H9 (cell line): ENCODE measurements at regions not wholly inside any gene's neighbourhood (a gene's known extent, or its start where the extent isn't known, plus 50 kb on each side); places are given as distances from the start of the nearest gene placed in this dataset.
"Not testable (repeated sequence)": the region's sequence is repeated elsewhere in the genome, so short reads cannot be mapped to it uniquely, and the experiment has no call there.

Experiments
- DNase-seq: peaks from one replicate; pipeline ENCODE4 v3.0.0-alpha.2; 2017
- H2AFZ ChIP-seq: one replicate; pipeline ENCODE4 v1.6.1; 2013; ENCODE audit warnings: mild to moderate bottlenecking, low read length, control low read depth, moderate library complexity
- H2AK5ac ChIP-seq: 2 replicates; pipeline ENCODE4 v1.6.1; 2013; ENCODE audit warnings: low read length, control low read depth, mixed read lengths; ENCODE audit not compliant: insufficient read length
- H2BK120ac ChIP-seq: one replicate; pipeline ENCODE4 v1.6.1; 2013; ENCODE audit warnings: low read depth, mild to moderate bottlenecking, low read length, control low read depth, inconsistent platforms; ENCODE audit not compliant: poor library complexity, severe bottlenecking
- H2BK12ac ChIP-seq: 2 replicates; pipeline ENCODE4 v1.6.1; 2013; ENCODE audit warnings: low read length, control low read depth, mixed read lengths, low read depth; ENCODE audit not compliant: insufficient read length
- H2BK15ac ChIP-seq: 2 replicates; pipeline ENCODE4 v1.6.1; 2013; ENCODE audit warnings: low read depth, low read length, control low read depth
- H2BK20ac ChIP-seq: one replicate; pipeline ENCODE4 v1.6.1; 2013; ENCODE audit warnings: low read depth, mild to moderate bottlenecking, low read length, control low read depth, inconsistent platforms; ENCODE audit not compliant: poor library complexity, severe bottlenecking
- H2BK5ac ChIP-seq: 2 replicates; pipeline ENCODE4 v1.6.1; 2013; ENCODE audit warnings: low read length, control low read depth, mixed read lengths; ENCODE audit not compliant: insufficient read length
- H3K14ac ChIP-seq: 2 replicates; pipeline ENCODE4 v1.6.1; 2013; ENCODE audit warnings: low read length, control low read depth; ENCODE audit not compliant: insufficient read depth
- H3K18ac ChIP-seq: 2 replicates; pipeline ENCODE4 v1.6.1; 2013; ENCODE audit warnings: low read depth, mild to moderate bottlenecking, mixed read lengths, low read length, control low read depth; ENCODE audit not compliant: insufficient read length
- H3K23ac ChIP-seq: 2 replicates; pipeline ENCODE4 v1.6.1; 2013; ENCODE audit warnings: low read length, control low read depth, mixed read lengths, low read depth; ENCODE audit not compliant: insufficient read length
- H3K23me2 ChIP-seq: 2 replicates; pipeline ENCODE4 v1.6.1; 2013; ENCODE audit warnings: low read depth, mild to moderate bottlenecking, mixed read lengths, low read length, control low read depth; ENCODE audit not compliant: insufficient read length, poor library complexity, severe bottlenecking
- H3K27ac ChIP-seq: 2 replicates; pipeline ENCODE4 v1.5.1; 2013; ENCODE audit warnings: low read length, control low read depth, mixed read lengths, low read depth; ENCODE audit not compliant: insufficient read length
- H3K27me3 ChIP-seq: 2 replicates; pipeline ENCODE4 v1.6.1; 2013; ENCODE audit warnings: low read length, control low read depth, inconsistent platforms; ENCODE audit not compliant: insufficient read depth
- H3K4ac ChIP-seq: 2 replicates; pipeline ENCODE4 v1.6.1; 2013; ENCODE audit warnings: low read depth, mild to moderate bottlenecking, control low read depth, inconsistent platforms, low read length, moderate library complexity
- H3K4me1 ChIP-seq: 2 replicates; pipeline ENCODE4 v1.6.1; 2013; ENCODE audit warnings: low read length, control low read depth, inconsistent platforms; ENCODE audit not compliant: insufficient read depth
- H3K4me2 ChIP-seq: 2 replicates; pipeline ENCODE4 v1.6.1; 2013; ENCODE audit warnings: low read length, control low read depth, mixed read lengths; ENCODE audit not compliant: insufficient read length, insufficient read depth
- H3K56ac ChIP-seq: 2 replicates; pipeline ENCODE4 v1.6.1; 2013; ENCODE audit warnings: low read depth, mild to moderate bottlenecking, mixed read lengths, low read length, control low read depth; ENCODE audit not compliant: insufficient read length
- H3K79me1 ChIP-seq: 2 replicates; pipeline ENCODE4 v1.6.1; 2013; ENCODE audit warnings: low read depth, mild to moderate bottlenecking, moderate library complexity, low read length, control low read depth, inconsistent platforms; ENCODE audit not compliant: insufficient read depth, poor library complexity, severe bottlenecking
- H3K79me2 ChIP-seq: 2 replicates; pipeline ENCODE4 v1.6.1; 2013; ENCODE audit warnings: low read length, control low read depth, inconsistent platforms; ENCODE audit not compliant: insufficient read depth
- H3K9ac ChIP-seq: 2 replicates; pipeline ENCODE4 v1.6.1; 2013; ENCODE audit warnings: low read length, control low read depth, mixed read lengths; ENCODE audit not compliant: insufficient read length; ENCODE audit errors: extremely low read depth
- H3K9me3 ChIP-seq: one replicate; pipeline ENCODE4 v1.6.1; 2013; ENCODE audit warnings: low read depth, low read length, inconsistent platforms; ENCODE audit not compliant: control insufficient read depth
- H3T11ph ChIP-seq: one replicate; pipeline ENCODE4 v1.6.1; 2013; ENCODE audit warnings: mild to moderate bottlenecking, low read length, control low read depth, inconsistent platforms
- H4K20me1 ChIP-seq: one replicate; pipeline ENCODE4 v1.6.1; 2013; ENCODE audit not compliant: control insufficient read depth, insufficient read length, insufficient read depth
- H4K5ac ChIP-seq: 2 replicates; pipeline ENCODE4 v1.6.1; 2013; ENCODE audit warnings: low read depth, mild to moderate bottlenecking, mixed read lengths, low read length, control low read depth; ENCODE audit not compliant: insufficient read length
- H4K8ac ChIP-seq: replicated peaks from 2 replicates; pipeline ENCODE4 v1.6.1; 2013; ENCODE audit warnings: low read length, control low read depth, mixed read lengths, low read depth; ENCODE audit not compliant: insufficient read length
- H4K91ac ChIP-seq: 2 replicates; pipeline ENCODE4 v1.6.1; 2013; ENCODE audit warnings: low read depth, mild to moderate bottlenecking, moderate library complexity, mixed read lengths, low read length, control low read depth; ENCODE audit not compliant: insufficient read length
- H3K27ac Mint-ChIP-seq, 3 experiments: 2 replicates in 2 of 3; 3 replicates in 1 of 3; pipeline ENCODE4 v1.8.0; 2020 to 2021; ENCODE audit warnings: mixed read lengths in 3 of 3, mild to moderate bottlenecking in 1 of 3, moderate library complexity in 1 of 3
- H3K27me3 Mint-ChIP-seq: 2 replicates; pipeline ENCODE4 v1.8.0; 2021; ENCODE audit warnings: low read depth, mild to moderate bottlenecking, moderate library complexity, mixed read lengths
- H3K36me3 Mint-ChIP-seq, 3 experiments: 2 replicates in 2 of 3; 3 replicates in 1 of 3; pipeline ENCODE4 v1.8.0; 2020 to 2021; ENCODE audit warnings: low read depth in 3 of 3, mixed read lengths in 3 of 3; ENCODE audit not compliant: insufficient read depth in 1 of 3
- H3K4me1 Mint-ChIP-seq, 2 experiments: 2 replicates each; pipeline ENCODE4 v1.8.0; 2020; ENCODE audit warnings: mixed read lengths in 2 of 2
- H3K4me3 Mint-ChIP-seq, 2 experiments: 2 replicates in 1 of 2; 3 replicates in 1 of 2; pipeline ENCODE4 v1.8.0; 2020 to 2021; ENCODE audit warnings: mild to moderate bottlenecking in 2 of 2, mixed read lengths in 2 of 2, moderate library complexity in 1 of 2
- H3K9me3 Mint-ChIP-seq, 2 experiments: 2 replicates in 1 of 2; 3 replicates in 1 of 2; pipeline ENCODE4 v1.8.0; 2020; ENCODE audit warnings: mild to moderate bottlenecking in 2 of 2, mixed read lengths in 2 of 2, moderate library complexity in 1 of 2
- WGBS: extraction: QIAGEN DNeasy Blood & Tissue Kit; methylation state at CpG from one replicate; pipeline ENCODE4 v1.1.7; 2013; ENCODE audit warnings: missing lambda C conversion rate, low lambda C conversion rate, mixed read lengths; ENCODE audit not compliant: insufficient read length; ENCODE audit errors: extremely low coverage; 5-methylcytosine and 5-hydroxymethylcytosine counted together
- TF ChIP-seq, protein P1 (sequence below): fragments of 200-600 bp; sonication (generic); conservative IDR thresholded peaks from 3 replicates; pipeline ENCODE4 v1.8.0; 2021; ENCODE audit warnings: antibody characterized with exemption, mild to moderate bottlenecking

DNA sequence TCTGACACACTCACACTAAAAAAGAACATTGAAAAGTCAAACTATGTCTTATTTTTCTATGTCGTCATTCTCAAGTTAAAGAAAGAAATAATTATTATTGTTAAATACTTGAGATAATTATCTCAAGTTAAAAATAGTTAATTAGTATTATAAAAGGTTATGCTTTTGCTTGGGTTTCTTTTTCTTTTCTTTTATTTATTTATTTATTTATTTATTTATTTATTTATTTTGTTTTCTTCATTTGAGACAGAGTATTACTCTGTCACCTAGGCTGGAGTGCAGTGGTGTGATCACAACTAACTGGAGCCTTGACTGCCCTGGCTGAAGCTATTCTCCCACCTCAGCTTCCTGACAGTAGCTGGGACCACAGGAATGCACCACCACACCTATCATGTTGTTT, 59.9 kb downstream of the UBQLN2 start:
- no CpG with 5 or more reads among the region's 1 CpG for WGBS

GRCh38 chrX:56635060-56635459, 71.6 kb downstream of the UBQLN2 start:
- peaks cover 10 to 14% (median 11%) of the 10 kb centered on the region in 3 experiments; a peak in 5 of 7 replicates for H3K36me3 Mint-ChIP-seq

More for the DNA sequence above, 59.9 kb downstream of the UBQLN2 start:
- no peak overlapping the region for H4K5ac ChIP-seq
- H3T11ph ChIP-seq, result no peak overlapping the region
- no peak overlapping the region for H3K4me2 ChIP-seq
- peaks cover 65 to 76% of the 10 kb centered on the region in 2 experiments for H3K9me3 Mint-ChIP-seq
- no peaks in the 10 kb centered on the region for H3K23me2 ChIP-seq
- H3K4me3 Mint-ChIP-seq, result no peak overlapping the region
- no peak overlapping the region for H3K23ac ChIP-seq
- H3K4me1 ChIP-seq, result no peaks in the 10 kb centered on the region
- no peak overlapping the region for H4K8ac ChIP-seq
- no peak for DNase-seq
- H2BK5ac ChIP-seq, result no peak overlapping the region
- H2BK20ac ChIP-seq, result no peak overlapping the region
- no peak overlapping the region for H2BK12ac ChIP-seq
- no peaks in the 10 kb centered on the region for H3K79me1 ChIP-seq
- no peak overlapping the region for H3K18ac ChIP-seq
- H3K36me3 Mint-ChIP-seq, result peaks cover 13 to 15% (median 14%) of the 10 kb centered on the region in 3 experiments; a peak in 6 of 7 replicates
- no peak overlapping the region for H3K56ac ChIP-seq
- H4K20me1 ChIP-seq, result no peaks in the 10 kb centered on the region
- H3K9me3 ChIP-seq, result peaks cover 9% of the 10 kb centered on the region
- no peaks in the 10 kb centered on the region for H3K79me2 ChIP-seq
- no peak overlapping the region for H3K27ac ChIP-seq
- TF ChIP-seq, protein P1, sequence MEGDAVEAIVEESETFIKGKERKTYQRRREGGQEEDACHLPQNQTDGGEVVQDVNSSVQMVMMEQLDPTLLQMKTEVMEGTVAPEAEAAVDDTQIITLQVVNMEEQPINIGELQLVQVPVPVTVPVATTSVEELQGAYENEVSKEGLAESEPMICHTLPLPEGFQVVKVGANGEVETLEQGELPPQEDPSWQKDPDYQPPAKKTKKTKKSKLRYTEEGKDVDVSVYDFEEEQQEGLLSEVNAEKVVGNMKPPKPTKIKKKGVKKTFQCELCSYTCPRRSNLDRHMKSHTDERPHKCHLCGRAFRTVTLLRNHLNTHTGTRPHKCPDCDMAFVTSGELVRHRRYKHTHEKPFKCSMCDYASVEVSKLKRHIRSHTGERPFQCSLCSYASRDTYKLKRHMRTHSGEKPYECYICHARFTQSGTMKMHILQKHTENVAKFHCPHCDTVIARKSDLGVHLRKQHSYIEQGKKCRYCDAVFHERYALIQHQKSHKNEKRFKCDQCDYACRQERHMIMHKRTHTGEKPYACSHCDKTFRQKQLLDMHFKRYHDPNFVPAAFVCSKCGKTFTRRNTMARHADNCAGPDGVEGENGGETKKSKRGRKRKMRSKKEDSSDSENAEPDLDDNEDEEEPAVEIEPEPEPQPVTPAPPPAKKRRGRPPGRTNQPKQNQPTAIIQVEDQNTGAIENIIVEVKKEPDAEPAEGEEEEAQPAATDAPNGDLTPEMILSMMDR, result no peak
- no peak overlapping the region for H2BK120ac ChIP-seq
- H3K9ac ChIP-seq, result no peak overlapping the region
- no peak overlapping the region for H4K91ac ChIP-seq
- no peaks in the 10 kb centered on the region for H3K27me3 ChIP-seq
- no peak overlapping the region for H2AFZ ChIP-seq
- no peak overlapping the region for H3K14ac ChIP-seq
- no peaks in the 10 kb centered on the region; the same call in 1 of the 2 replicates for H3K27me3 Mint-ChIP-seq
- H3K27ac Mint-ChIP-seq, result no peak overlapping the region
- no peak overlapping the region for H2BK15ac ChIP-seq
- no peak overlapping the region for H3K4ac ChIP-seq
- no peak overlapping the region for H2AK5ac ChIP-seq
- H3K4me1 Mint-ChIP-seq, result peaks cover 10 to 15% of the 10 kb centered on the region in 2 experiments

More at GRCh38 chrX:56635060-56635459, 71.6 kb downstream of the UBQLN2 start:
- H2BK12ac ChIP-seq, H3K27me3 ChIP-seq, H4K20me1 ChIP-seq, H3K18ac ChIP-seq, H2AK5ac ChIP-seq, H3K23ac ChIP-seq, H3K4ac ChIP-seq, H4K91ac ChIP-seq, H3K27me3 Mint-ChIP-seq, H3K56ac ChIP-seq, H3K9ac ChIP-seq, H3K79me1 ChIP-seq, H3K4me2 ChIP-seq, H3K4me1 Mint-ChIP-seq, H3K79me2 ChIP-seq, H2BK20ac ChIP-seq, H4K8ac ChIP-seq, H3K27ac ChIP-seq, H2BK120ac ChIP-seq, H3K23me2 ChIP-seq, H2AFZ ChIP-seq, H3K4me1 ChIP-seq, H4K5ac ChIP-seq, H3K27ac Mint-ChIP-seq, DNase-seq, H2BK15ac ChIP-seq, H2BK5ac ChIP-seq, H3K14ac ChIP-seq, H3T11ph ChIP-seq, H3K4me3 Mint-ChIP-seq, H3K9me3 ChIP-seq: not testable (repeated sequence)
- H3K9me3 Mint-ChIP-seq, result peaks cover 63 to 77% of the 10 kb centered on the region in 2 experiments
- no CpG with 5 or more reads among the region's 8 CpGs for WGBS
